ENCODE measurements at regions not wholly inside any gene's neighbourhood (a gene's known extent, or its start where the extent isn't known, plus 50 kb on each side); places are given as distances from the start of the nearest gene placed in this dataset.

GRCh38 chr10:59557052-59557451, 152.6 kb downstream of the SLC16A9 start:
- no peak overlapping the region for H3K4me3 ChIP-seq
- TF ChIP-seq, protein P1, sequence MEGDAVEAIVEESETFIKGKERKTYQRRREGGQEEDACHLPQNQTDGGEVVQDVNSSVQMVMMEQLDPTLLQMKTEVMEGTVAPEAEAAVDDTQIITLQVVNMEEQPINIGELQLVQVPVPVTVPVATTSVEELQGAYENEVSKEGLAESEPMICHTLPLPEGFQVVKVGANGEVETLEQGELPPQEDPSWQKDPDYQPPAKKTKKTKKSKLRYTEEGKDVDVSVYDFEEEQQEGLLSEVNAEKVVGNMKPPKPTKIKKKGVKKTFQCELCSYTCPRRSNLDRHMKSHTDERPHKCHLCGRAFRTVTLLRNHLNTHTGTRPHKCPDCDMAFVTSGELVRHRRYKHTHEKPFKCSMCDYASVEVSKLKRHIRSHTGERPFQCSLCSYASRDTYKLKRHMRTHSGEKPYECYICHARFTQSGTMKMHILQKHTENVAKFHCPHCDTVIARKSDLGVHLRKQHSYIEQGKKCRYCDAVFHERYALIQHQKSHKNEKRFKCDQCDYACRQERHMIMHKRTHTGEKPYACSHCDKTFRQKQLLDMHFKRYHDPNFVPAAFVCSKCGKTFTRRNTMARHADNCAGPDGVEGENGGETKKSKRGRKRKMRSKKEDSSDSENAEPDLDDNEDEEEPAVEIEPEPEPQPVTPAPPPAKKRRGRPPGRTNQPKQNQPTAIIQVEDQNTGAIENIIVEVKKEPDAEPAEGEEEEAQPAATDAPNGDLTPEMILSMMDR (IDR thresholded peaks at IDR 0.05), result no peak
- H3K27ac ChIP-seq, result no peak overlapping the region
- DNase-seq (ENCODE audit: low spot score), result no peak

DNA sequence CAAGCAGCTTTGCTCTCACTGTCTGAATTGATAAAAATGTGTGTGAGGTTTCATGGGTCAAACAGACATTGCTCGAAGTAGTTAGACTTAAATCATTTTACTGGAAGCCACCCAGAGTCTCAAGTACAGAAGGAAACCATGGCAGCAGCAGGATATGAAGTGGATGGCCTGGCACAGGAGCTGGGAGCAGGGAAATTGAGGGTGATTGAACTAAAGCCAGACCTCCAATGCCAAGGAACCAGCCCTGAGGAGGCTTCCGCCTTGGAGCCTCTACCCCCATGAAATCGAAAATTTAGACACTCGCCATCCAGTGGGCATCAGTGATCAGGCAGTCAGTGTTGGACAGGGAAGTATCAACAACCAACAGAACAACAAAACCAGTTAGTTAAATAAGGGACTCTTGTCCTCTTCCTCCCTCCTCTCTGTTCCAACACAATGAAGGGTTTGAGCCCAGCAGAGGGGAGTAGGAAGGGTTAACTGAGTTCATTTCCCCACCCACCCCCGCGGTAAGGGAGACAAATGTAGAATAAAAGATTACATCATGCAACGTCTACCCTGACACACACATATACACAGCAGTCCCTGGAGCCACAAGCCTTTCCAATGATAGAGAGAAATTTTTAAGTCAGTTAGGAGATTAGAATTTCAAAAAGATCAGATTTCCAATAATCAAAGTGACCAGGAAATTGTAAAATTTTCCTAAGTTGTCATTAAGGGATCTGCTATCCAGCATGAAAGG, 156.3 kb downstream of the SLC16A9 start:
- Histone ChIP-seq H3K4me3 (no peak overlapping the region), H3K27ac (no peak overlapping the region)
- no peak for DNase-seq (ENCODE audit: low spot score)
- TF ChIP-seq, protein P1 (IDR thresholded peaks at IDR 0.05), result no peak

DNA sequence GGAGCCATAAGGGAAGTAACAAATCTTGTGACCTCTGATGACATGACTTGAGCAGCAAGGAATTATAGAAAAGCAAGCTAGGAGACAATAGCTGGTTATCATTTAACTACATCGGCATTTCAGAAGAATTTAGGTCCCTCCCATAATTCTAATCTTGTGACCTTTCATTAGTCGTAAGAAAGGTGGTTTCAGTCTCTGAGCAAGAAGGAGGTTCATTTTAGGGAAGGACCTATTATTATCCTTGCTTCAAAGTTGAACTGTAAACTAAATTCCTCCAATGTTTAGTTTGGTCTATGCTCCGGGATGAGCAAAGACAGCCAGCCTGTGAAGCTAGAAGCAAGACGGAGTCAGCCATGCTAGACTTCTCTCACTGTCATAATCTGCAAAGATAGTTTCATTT, 159.6 kb downstream of the SLC16A9 start:
- TF ChIP-seq, protein P1 (IDR thresholded peaks at IDR 0.05), result no peak
- no peak overlapping the region for H3K4me3 ChIP-seq
- no peak overlapping the region for H3K27ac ChIP-seq
- DNase-seq (ENCODE audit: low spot score), result no peak

GRCh38 chr10:59538623-59539022, 171.0 kb downstream of the SLC16A9 start:
- TF ChIP-seq, protein P1 (IDR thresholded peaks at IDR 0.05), result no peak
- no peak overlapping the region for H3K27ac ChIP-seq

GRCh38 chr10:59537501-59537900, 172.1 kb downstream of the SLC16A9 start:
- H3K4me3 ChIP-seq, result peak overlapping the region; percentile 13
- no peak for DNase-seq (ENCODE audit: low spot score)
- TF ChIP-seq, protein P1 (IDR thresholded peaks at IDR 0.05), result no peak
- H3K27ac ChIP-seq, result peak overlapping the region; percentile 66 to 90

More at GRCh38 chr10:59538623-59539022, 171.0 kb downstream of the SLC16A9 start:
- H3K4me3 ChIP-seq, result no peak overlapping the region
- no peak for DNase-seq (ENCODE audit: low spot score)

DNA sequence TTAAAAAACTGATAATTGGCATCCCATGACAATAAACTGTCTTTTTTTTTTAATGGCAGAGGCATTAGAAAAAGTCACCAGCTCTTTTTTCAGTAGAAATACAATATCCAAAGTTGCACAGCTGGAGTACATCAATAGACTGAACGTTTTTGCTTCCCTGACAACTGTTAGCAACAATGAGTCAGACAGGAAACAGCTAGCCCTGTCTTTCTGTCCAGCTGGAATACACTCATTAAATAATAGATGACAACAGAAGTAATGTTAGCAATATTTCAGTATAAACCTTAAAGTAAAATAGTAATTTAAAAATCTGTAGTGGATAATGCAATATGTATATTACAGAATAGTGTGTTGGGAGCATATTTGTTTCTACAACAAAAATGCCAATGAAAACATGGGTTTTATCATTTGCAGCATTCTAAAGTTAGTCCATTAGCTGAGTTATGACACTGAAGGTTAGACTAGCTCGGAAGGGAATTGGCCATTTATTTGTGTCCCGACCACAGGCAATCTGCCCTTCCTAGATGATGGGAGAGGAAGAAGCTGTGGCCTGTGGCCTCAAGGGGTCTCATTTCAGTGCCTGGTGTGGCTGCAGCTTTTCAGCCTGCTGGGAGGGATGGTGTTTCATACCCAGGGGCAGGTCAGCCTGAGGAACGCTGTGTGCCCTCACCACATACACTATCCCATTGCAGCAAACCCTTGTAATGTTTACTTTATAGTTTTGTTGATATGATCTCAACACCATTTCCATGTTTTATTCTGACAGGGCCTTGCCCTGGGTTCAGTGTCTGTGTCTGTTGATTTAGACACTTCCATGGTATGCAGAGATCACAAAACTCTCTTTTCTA, 173.3 kb downstream of the SLC16A9 start:
- DNase-seq (ENCODE audit: low spot score), result no peak
- Histone ChIP-seq H3K27ac (peak overlapping the region; percentile 66 to 90), H3K4me3 (peak overlapping the region; percentile 16)
- TF ChIP-seq, protein P1 (IDR thresholded peaks at IDR 0.05), result no peak
